T-helper 1 cell treated with Interleukin-12 subunit alpha and Interleukin-12 subunit beta and Interleukin-4 antibody, amounts not matched to agents 30 μg/mL and 1 μg/mL, for 36 hours (primary cell): ENCODE measurements at regions not wholly inside any gene's neighbourhood (a gene's known extent, or its start where the extent isn't known, plus 50 kb on each side); places are given as distances from the start of the nearest gene placed in this dataset.
"Not testable (repeated sequence)": the region's sequence is repeated elsewhere in the genome, so short reads cannot be mapped to it uniquely, and the experiment has no call there.

Experiments used
- H3K27ac Mint-ChIP-seq: one replicate; pipeline ENCODE4 v1.8.0; 2021; ENCODE audit warnings: mild to moderate bottlenecking, mixed read lengths
- H3K27me3 Mint-ChIP-seq: one replicate; pipeline ENCODE4 v1.8.0; 2021; ENCODE audit warnings: low read depth, mixed read lengths
- H3K36me3 Mint-ChIP-seq: one replicate; pipeline ENCODE4 v1.8.0; 2021; ENCODE audit warnings: low read depth, mixed read lengths
- H3K4me1 Mint-ChIP-seq: one replicate; pipeline ENCODE4 v1.8.0; 2021; ENCODE audit warnings: low read depth, mixed read lengths
- H3K4me3 Mint-ChIP-seq: one replicate; pipeline ENCODE4 v1.8.0; 2021; ENCODE audit warnings: mild to moderate bottlenecking, moderate library complexity, mixed read lengths
- H3K9me3 Mint-ChIP-seq: one replicate; pipeline ENCODE4 v1.8.0; 2021; ENCODE audit warnings: mixed read lengths

GRCh38 chrX:63430026-63430425 is 78.9 kb upstream of the SPIN4 start:
- no peaks in the 10 kb centered on the region for H3K4me1 Mint-ChIP-seq
- no peak overlapping the region for H3K4me3 Mint-ChIP-seq
- peaks cover 2% of the 10 kb centered on the region for H3K36me3 Mint-ChIP-seq
- H3K27me3 Mint-ChIP-seq: no peaks in the 10 kb centered on the region
- no peak overlapping the region for H3K27ac Mint-ChIP-seq
- H3K9me3 Mint-ChIP-seq: no peaks in the 10 kb centered on the region

- Mint-ChIP-seq H3K4me3 (no peak overlapping the region), H3K27ac (no peak overlapping the region), H3K4me1 (no peaks in the 10 kb centered on the region), H3K27me3 (no peaks in the 10 kb centered on the region), H3K36me3 (peaks cover 2% of the 10 kb centered on the region), H3K9me3 (peaks cover 4% of the 10 kb centered on the region)
Observed at GRCh38 chrX:63428348-63428747, 77.2 kb upstream of the SPIN4 start.

- Mint-ChIP-seq H3K27me3 (no peaks in the 10 kb centered on the region), H3K36me3 (no peaks in the 10 kb centered on the region), H3K27ac (no peak overlapping the region), H3K9me3 (peaks cover 6% of the 10 kb centered on the region), H3K4me1 (no peaks in the 10 kb centered on the region), H3K4me3 (no peak overlapping the region)
Observed at GRCh38 chrX:63426519-63426918, 75.4 kb upstream of the SPIN4 start.

GRCh38 chrX:63424063-63424462 is 72.9 kb upstream of the SPIN4 start:
- no peaks in the 10 kb centered on the region for H3K36me3 Mint-ChIP-seq

GRCh38 chrX:63421411-63421810 is 70.3 kb upstream of the SPIN4 start:
- H3K9me3 Mint-ChIP-seq: peaks cover 6% of the 10 kb centered on the region
- no peak overlapping the region for H3K27ac Mint-ChIP-seq
- H3K36me3 Mint-ChIP-seq: no peaks in the 10 kb centered on the region
- H3K4me3 Mint-ChIP-seq: no peak overlapping the region
- no peaks in the 10 kb centered on the region for H3K4me1 Mint-ChIP-seq
- no peaks in the 10 kb centered on the region for H3K27me3 Mint-ChIP-seq

More at GRCh38 chrX:63424063-63424462, 72.9 kb upstream of the SPIN4 start:
- peaks cover 6% of the 10 kb centered on the region for H3K9me3 Mint-ChIP-seq
- no peak overlapping the region for H3K4me3 Mint-ChIP-seq
- H3K4me1 Mint-ChIP-seq: no peaks in the 10 kb centered on the region
- H3K27me3 Mint-ChIP-seq: no peaks in the 10 kb centered on the region
- no peak overlapping the region for H3K27ac Mint-ChIP-seq

- no peak overlapping the region for H3K4me3 Mint-ChIP-seq
- peaks cover under 1% of the 10 kb centered on the region for H3K9me3 Mint-ChIP-seq
- no peaks in the 10 kb centered on the region for H3K36me3 Mint-ChIP-seq
- no peaks in the 10 kb centered on the region for H3K4me1 Mint-ChIP-seq
- H3K27me3 Mint-ChIP-seq: no peaks in the 10 kb centered on the region
- H3K27ac Mint-ChIP-seq: no peak overlapping the region
Observed at GRCh38 chrX:63418211-63418610, 67.1 kb upstream of the SPIN4 start.

- H3K27ac Mint-ChIP-seq: no peak overlapping the region
- no peaks in the 10 kb centered on the region for H3K36me3 Mint-ChIP-seq
- H3K27me3 Mint-ChIP-seq: no peaks in the 10 kb centered on the region
- H3K4me1 Mint-ChIP-seq: no peaks in the 10 kb centered on the region
- H3K4me3 Mint-ChIP-seq: no peak overlapping the region
- H3K9me3 Mint-ChIP-seq: no peaks in the 10 kb centered on the region
Observed at GRCh38 chrX:63417649-63418048, 66.5 kb upstream of the SPIN4 start.

GRCh38 chrX:63409934-63410333 is 58.8 kb upstream of the SPIN4 start:
- not testable (repeated sequence) for H3K4me1 Mint-ChIP-seq, H3K9me3 Mint-ChIP-seq, H3K36me3 Mint-ChIP-seq, H3K27ac Mint-ChIP-seq, H3K4me3 Mint-ChIP-seq, H3K27me3 Mint-ChIP-seq

- no peaks in the 10 kb centered on the region for H3K27me3 Mint-ChIP-seq
- H3K36me3 Mint-ChIP-seq: no peaks in the 10 kb centered on the region
- H3K9me3 Mint-ChIP-seq: peaks cover 3% of the 10 kb centered on the region
- H3K4me1 Mint-ChIP-seq: no peaks in the 10 kb centered on the region
- no peak overlapping the region for H3K27ac Mint-ChIP-seq
- H3K4me3 Mint-ChIP-seq: no peak overlapping the region
Observed at GRCh38 chrX:63408050-63408449, 56.9 kb upstream of the SPIN4 start.

- Mint-ChIP-seq H3K36me3 (no peaks in the 10 kb centered on the region), H3K4me1 (no peaks in the 10 kb centered on the region), H3K27ac (no peak overlapping the region), H3K9me3 (peaks cover 3% of the 10 kb centered on the region), H3K27me3 (no peaks in the 10 kb centered on the region), H3K4me3 (no peak overlapping the region)
Observed at GRCh38 chrX:63404332-63404731, 53.2 kb upstream of the SPIN4 start.

GRCh38 chrX:63402106-63402505 is 51.0 kb upstream of the SPIN4 start:
- Mint-ChIP-seq H3K9me3 (peaks cover 3% of the 10 kb centered on the region), H3K27ac (no peak overlapping the region), H3K27me3 (no peaks in the 10 kb centered on the region), H3K4me3 (no peak overlapping the region), H3K4me1 (no peaks in the 10 kb centered on the region), H3K36me3 (no peaks in the 10 kb centered on the region)
